Astrocyte (in vitro differentiated cells and primary cell): ENCODE measurements at regions not wholly inside any gene's neighbourhood (a gene's known extent, or its start where the extent isn't known, plus 50 kb on each side); places are given as distances from the start of the nearest gene placed in this dataset.

ENCODE experiments used
- DNase-seq: peaks from one replicate; pipeline ENCODE4 v3.0.0-alpha.2; 2010; ENCODE audit warnings: low read depth
- FAIRE-seq: peaks from 2 replicates; lab custom pipeline; 2011; peaks lifted over from hg19 to GRCh38; lab: Jason Lieb, UNC
- H2AFZ ChIP-seq: 2 replicates; pipeline ENCODE4 v1.6.0; 2012; ENCODE audit warnings: low read depth, low read length, inconsistent platforms
- H3K27ac ChIP-seq: 2 replicates; pipeline ENCODE4 v1.5.1; 2011; ENCODE audit warnings: low read depth, low read length, inconsistent platforms
- H3K27me3 ChIP-seq: 2 replicates; pipeline ENCODE4 v1.6.0; 2011; ENCODE audit warnings: low read length, inconsistent platforms; ENCODE audit not compliant: insufficient read depth
- H3K36me3 ChIP-seq: 2 replicates; pipeline ENCODE4 v1.5.1; 2011; ENCODE audit warnings: low read length, inconsistent platforms; ENCODE audit not compliant: insufficient read depth
- H3K4me1 ChIP-seq: 2 replicates; pipeline ENCODE4 v1.5.1; 2011; ENCODE audit warnings: low read length, inconsistent platforms; ENCODE audit not compliant: insufficient read depth
- H3K4me2 ChIP-seq: 2 replicates; pipeline ENCODE4 v1.6.0; 2012; ENCODE audit warnings: low read length, inconsistent platforms
- H3K4me3 ChIP-seq: 2 replicates; pipeline ENCODE4 v1.5.1; 2011; ENCODE audit warnings: low read depth, mild to moderate bottlenecking, low read length, inconsistent platforms; ENCODE audit not compliant: insufficient read depth
- H3K79me2 ChIP-seq: 2 replicates; pipeline ENCODE4 v1.6.0; 2012; ENCODE audit warnings: mild to moderate bottlenecking, low read length, inconsistent platforms; ENCODE audit not compliant: insufficient read depth
- H3K9ac ChIP-seq: 2 replicates; pipeline ENCODE4 v1.6.0; 2012; ENCODE audit warnings: mild to moderate bottlenecking, low read length, inconsistent platforms
- H3K9me3 ChIP-seq: 2 replicates; pipeline ENCODE4 v1.5.1; 2012; ENCODE audit warnings: low read depth, mild to moderate bottlenecking, low read length, inconsistent platforms; ENCODE audit not compliant: insufficient read depth
- H4K20me1 ChIP-seq: 2 replicates; pipeline ENCODE4 v1.6.0; 2012; ENCODE audit warnings: low read length, inconsistent platforms; ENCODE audit not compliant: insufficient read depth
- H3K27ac Mint-ChIP-seq: one replicate; pipeline ENCODE4 v1.8.0; 2021; ENCODE audit warnings: mild to moderate bottlenecking, mixed read lengths; ENCODE audit not compliant: unreplicated experiment
- H3K27me3 Mint-ChIP-seq: one replicate; pipeline ENCODE4 v1.8.0; 2021; ENCODE audit warnings: low read depth, mixed read lengths; ENCODE audit not compliant: unreplicated experiment
- H3K36me3 Mint-ChIP-seq: one replicate; pipeline ENCODE4 v1.8.0; 2021; ENCODE audit warnings: low read depth, mixed read lengths; ENCODE audit not compliant: unreplicated experiment
- H3K4me1 Mint-ChIP-seq: one replicate; pipeline ENCODE4 v1.8.0; 2021; ENCODE audit warnings: low read depth, mixed read lengths; ENCODE audit not compliant: unreplicated experiment
- H3K4me3 Mint-ChIP-seq: one replicate; pipeline ENCODE4 v1.8.0; 2021; ENCODE audit warnings: mild to moderate bottlenecking, moderate library complexity, mixed read lengths; ENCODE audit not compliant: unreplicated experiment
- H3K9me3 Mint-ChIP-seq: one replicate; pipeline ENCODE4 v1.8.0; 2021; ENCODE audit warnings: mild to moderate bottlenecking, mixed read lengths; ENCODE audit not compliant: unreplicated experiment
- CTCF ChIP-seq: IDR thresholded peaks from 2 replicates; pipeline ENCODE4 v1.5.1; 2011; ENCODE audit warnings: low read depth, mild to moderate bottlenecking, inconsistent platforms, low read length, moderate library complexity; ENCODE audit not compliant: insufficient read depth
- EZH2 ChIP-seq: IDR thresholded peaks from 2 replicates; pipeline ENCODE4 v1.6.1; 2012; ENCODE audit warnings: mild to moderate bottlenecking, low read length, inconsistent platforms; ENCODE audit not compliant: insufficient read depth

- Histone ChIP-seq H2AFZ (no peak overlapping the region), H3K36me3 (no peaks in the 10 kb centered on the region), H4K20me1 (no peaks in the 10 kb centered on the region), H3K79me2 (no peaks in the 10 kb centered on the region), H3K4me2 (peak overlapping the region; percentile 35), H3K27ac (no peak overlapping the region), H3K9ac (no peak overlapping the region), H3K27me3 (no peaks in the 10 kb centered on the region), H3K4me1 (peaks cover 22% of the 10 kb centered on the region), H3K4me3 (no peak overlapping the region), H3K9me3 (no peaks in the 10 kb centered on the region)
- no peaks in the 10 kb centered on the region for H3K36me3 Mint-ChIP-seq
- no peak overlapping the region for H3K4me3 Mint-ChIP-seq
- FAIRE-seq (no peak), DNase-seq (peak; percentile 52)
- TF ChIP-seq EZH2: no peak
- TF ChIP-seq CTCF: no peak
- H3K27ac Mint-ChIP-seq: no peak overlapping the region
- no peaks in the 10 kb centered on the region for H3K27me3 Mint-ChIP-seq
- no peaks in the 10 kb centered on the region for H3K9me3 Mint-ChIP-seq
- H3K4me1 Mint-ChIP-seq: peaks cover 20% of the 10 kb centered on the region
Observed at GRCh38 chr6:144722154-144722737, 437.1 kb downstream of the UTRN start.

DNA sequence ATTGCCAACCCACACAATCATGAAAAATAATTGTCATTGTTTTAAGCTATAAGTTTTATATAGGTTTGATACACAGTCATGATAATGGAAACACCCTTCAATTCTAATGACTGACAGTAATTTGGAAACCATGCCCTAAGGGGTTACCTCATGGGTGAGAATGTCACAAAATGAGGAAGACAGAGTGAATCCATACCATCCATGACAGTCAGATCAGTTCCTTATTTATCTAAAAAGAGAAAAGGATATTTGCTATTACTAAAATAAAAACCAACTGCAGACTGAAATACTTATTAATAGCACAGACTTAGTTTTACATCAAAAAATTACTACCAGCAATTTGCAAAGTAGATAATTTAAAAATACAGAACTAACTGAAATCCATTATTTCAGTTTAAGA is 437.8 kb downstream of the UTRN start:
- Histone ChIP-seq H2AFZ (no peak overlapping the region), H3K9me3 (no peaks in the 10 kb centered on the region), H3K79me2 (no peaks in the 10 kb centered on the region), H4K20me1 (no peaks in the 10 kb centered on the region), H3K36me3 (no peaks in the 10 kb centered on the region), H3K4me1 (peaks cover 22% of the 10 kb centered on the region), H3K27me3 (no peaks in the 10 kb centered on the region), H3K9ac (no peak overlapping the region), H3K27ac (no peak overlapping the region), H3K4me2 (no peak overlapping the region), H3K4me3 (no peak overlapping the region)
- no peak for TF ChIP-seq EZH2
- no peak for TF ChIP-seq CTCF
- H3K27ac Mint-ChIP-seq: no peak overlapping the region
- FAIRE-seq (no peak), DNase-seq (no peak)
- no peaks in the 10 kb centered on the region for H3K27me3 Mint-ChIP-seq
- no peaks in the 10 kb centered on the region for H3K9me3 Mint-ChIP-seq
- peaks cover 20% of the 10 kb centered on the region for H3K4me1 Mint-ChIP-seq
- no peaks in the 10 kb centered on the region for H3K36me3 Mint-ChIP-seq
- H3K4me3 Mint-ChIP-seq: no peak overlapping the region

DNA sequence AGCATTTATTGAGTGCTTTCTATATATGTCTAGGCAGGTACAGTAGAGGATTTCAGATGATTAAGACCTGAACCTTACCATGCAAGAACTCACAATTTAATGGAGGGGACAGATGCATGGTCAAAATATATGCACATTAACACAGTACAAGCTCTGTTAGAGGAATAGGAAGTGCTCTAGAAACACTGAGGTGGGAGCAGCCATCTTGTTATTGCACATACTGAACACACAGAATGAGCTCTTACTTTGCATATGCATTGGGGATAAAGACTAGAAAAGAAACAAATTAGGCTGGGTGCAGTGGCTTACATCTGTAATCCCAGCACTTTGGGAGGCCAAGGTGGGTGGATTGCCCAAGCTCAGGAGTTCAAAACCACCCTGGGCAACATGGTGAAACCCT is 438.3 kb downstream of the UTRN start:
- H3K27me3 Mint-ChIP-seq: no peaks in the 10 kb centered on the region
- Histone ChIP-seq H3K9ac (no peak overlapping the region), H3K4me2 (no peak overlapping the region), H3K9me3 (no peaks in the 10 kb centered on the region), H3K4me1 (peaks cover 17% of the 10 kb centered on the region), H3K79me2 (no peaks in the 10 kb centered on the region), H3K4me3 (no peak overlapping the region), H3K27ac (no peak overlapping the region), H3K36me3 (no peaks in the 10 kb centered on the region), H2AFZ (no peak overlapping the region), H4K20me1 (no peaks in the 10 kb centered on the region), H3K27me3 (no peaks in the 10 kb centered on the region)
- H3K4me3 Mint-ChIP-seq: no peak overlapping the region
- no peak for DNase-seq
- H3K9me3 Mint-ChIP-seq: no peaks in the 10 kb centered on the region
- TF ChIP-seq CTCF: no peak
- no peak for TF ChIP-seq EZH2
- H3K27ac Mint-ChIP-seq: no peak overlapping the region
- peaks cover 20% of the 10 kb centered on the region for H3K4me1 Mint-ChIP-seq
- no peaks in the 10 kb centered on the region for H3K36me3 Mint-ChIP-seq
- no peak for FAIRE-seq
